Stimulated activated CD4-positive, alpha-beta T cell treated with anti-CD3 and anti-CD28 coated beads, Interleukin-4, amount 100 ng/mL, for 1 hour (primary cell): ENCODE measurements at regions not wholly inside any gene's neighbourhood (a gene's known extent, or its start where the extent isn't known, plus 50 kb on each side); places are given as distances from the start of the nearest gene placed in this dataset.

ENCODE experiments used
- DNase-seq: peaks from one replicate; pipeline ENCODE4 v3.0.0-alpha.2; 2020

GRCh38 chr5:133827830-133828229, 140.6 kb downstream of the C5orf15 start:
- no peak for DNase-seq

- DNase-seq = no peak
Observed at GRCh38 chr5:133827011-133827410, 141.4 kb downstream of the C5orf15 start.

GRCh38 chr5:133825631-133826289, 142.7 kb downstream of the C5orf15 start:
- no peak for DNase-seq

GRCh38 chr5:133824661-133825254, 143.7 kb downstream of the C5orf15 start:
- DNase-seq = peak; percentile 7

- no peak for DNase-seq
Observed at GRCh38 chr5:133821889-133822288, 146.5 kb downstream of the C5orf15 start.

GRCh38 chr5:133821311-133821741, 147.1 kb downstream of the C5orf15 start:
- no peak for DNase-seq

- DNase-seq = no peak
Observed at GRCh38 chr5:133820507-133820906, 147.9 kb downstream of the C5orf15 start.

- no peak for DNase-seq
Observed at GRCh38 chr5:133819977-133820471, 148.4 kb downstream of the C5orf15 start.

GRCh38 chr5:133818869-133819600, 149.4 kb downstream of the C5orf15 start:
- no peak for DNase-seq

- DNase-seq = no peak
Observed at GRCh38 chr5:133818031-133818431, 150.4 kb downstream of the C5orf15 start.

GRCh38 chr5:133817456-133817855, 151.0 kb downstream of the C5orf15 start:
- DNase-seq = no peak

GRCh38 chr5:133816791-133817190, 151.6 kb downstream of the C5orf15 start:
- no peak for DNase-seq

GRCh38 chr5:133814152-133814551, 154.3 kb downstream of the C5orf15 start:
- DNase-seq = no peak

- no peak for DNase-seq
Observed at GRCh38 chr5:133811168-133811567, 157.3 kb downstream of the C5orf15 start.

- DNase-seq = no peak
Observed at GRCh38 chr5:133809801-133810200, 158.6 kb downstream of the C5orf15 start.

- no peak for DNase-seq
Observed at GRCh38 chr5:133807348-133807747, 161.1 kb downstream of the C5orf15 start.

GRCh38 chr5:133806847-133807246, 161.6 kb downstream of the C5orf15 start:
- no peak for DNase-seq

- DNase-seq = no peak
Observed at GRCh38 chr5:133801955-133802751, 166.3 kb downstream of the C5orf15 start.

- no peak for DNase-seq
Observed at GRCh38 chr5:133801431-133801830, 167.0 kb downstream of the C5orf15 start.

- no peak for DNase-seq
Observed at GRCh38 chr5:133799571-133800237, 168.7 kb downstream of the C5orf15 start.

- no peak for DNase-seq
Observed at GRCh38 chr5:133797167-133797566, 171.3 kb downstream of the C5orf15 start.

- DNase-seq = no peak
Observed at GRCh38 chr5:133796186-133796585, 172.2 kb downstream of the C5orf15 start.
